Progenitor cell of endocrine pancreas (in vitro differentiated cells): ENCODE measurements at regions not wholly inside any gene's neighbourhood (a gene's known extent, or its start where the extent isn't known, plus 50 kb on each side); places are given as distances from the start of the nearest gene placed in this dataset.
"Not testable (repeated sequence)": the region's sequence is repeated elsewhere in the genome, so short reads cannot be mapped to it uniquely, and the experiment has no call there.

Experiments
- DNase-seq: peaks from one replicate; pipeline ENCODE4 v3.0.0; 2021; ENCODE audit warnings: low spot score; ENCODE audit not compliant: unreplicated experiment
- H3K27ac Mint-ChIP-seq: 2 replicates; pipeline ENCODE4 v1.8.0; 2021; ENCODE audit warnings: mild to moderate bottlenecking, moderate library complexity, mixed read lengths
- H3K27me3 Mint-ChIP-seq: 2 replicates; pipeline ENCODE4 v1.8.0; 2021; ENCODE audit warnings: mixed read lengths
- H3K36me3 Mint-ChIP-seq: 2 replicates; pipeline ENCODE4 v1.8.0; 2022; ENCODE audit warnings: mixed read lengths; ENCODE audit not compliant: insufficient read depth
- H3K4me1 Mint-ChIP-seq: 2 replicates; pipeline ENCODE4 v1.8.0; 2021; ENCODE audit warnings: low read depth, mixed read lengths
- H3K4me3 Mint-ChIP-seq: 2 replicates; pipeline ENCODE4 v1.8.0; 2021; ENCODE audit warnings: low read depth, mild to moderate bottlenecking, moderate library complexity, mixed read lengths
- H3K9me3 Mint-ChIP-seq: 2 replicates; pipeline ENCODE4 v1.8.0; 2021; ENCODE audit warnings: low read depth, mixed read lengths
- TF ChIP-seq, protein P1 (sequence below): fragments of 200-600 bp; sonication (generic); IDR thresholded peaks from one replicate; pipeline ENCODE4 v1.5.0; 2021; ENCODE audit warnings: antibody characterized with exemption, mild to moderate bottlenecking; ENCODE audit not compliant: unreplicated experiment

DNA sequence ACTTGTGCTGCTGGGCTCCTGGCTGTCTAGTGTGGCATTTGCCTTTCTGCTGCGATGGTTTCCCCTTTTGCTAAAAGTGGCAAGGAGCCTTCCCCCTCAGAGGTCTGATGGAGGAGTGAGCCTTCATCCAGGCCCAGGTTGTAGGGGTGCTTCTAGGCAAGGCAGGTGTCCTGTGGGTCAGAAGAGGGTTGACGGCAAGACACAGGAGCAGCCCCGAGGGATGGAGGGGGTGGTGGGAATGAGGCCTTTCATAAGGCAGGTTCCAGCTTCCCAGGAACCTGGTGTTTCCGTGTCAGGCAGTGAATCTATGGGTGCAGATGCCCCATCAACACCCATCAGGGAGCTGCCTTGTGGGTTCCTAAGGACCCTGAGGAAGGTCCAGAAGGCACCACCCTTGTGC lies 63.0 kb upstream of the TAMM41 start:
- Mint-ChIP-seq H3K4me3 (no peak overlapping the region), H3K9me3 (no peaks in the 10 kb centered on the region), H3K27ac (no peak overlapping the region), H3K36me3 (no peaks in the 10 kb centered on the region), H3K4me1 (no peaks in the 10 kb centered on the region), H3K27me3 (peaks cover 21% of the 10 kb centered on the region)
- TF ChIP-seq, protein P1, sequence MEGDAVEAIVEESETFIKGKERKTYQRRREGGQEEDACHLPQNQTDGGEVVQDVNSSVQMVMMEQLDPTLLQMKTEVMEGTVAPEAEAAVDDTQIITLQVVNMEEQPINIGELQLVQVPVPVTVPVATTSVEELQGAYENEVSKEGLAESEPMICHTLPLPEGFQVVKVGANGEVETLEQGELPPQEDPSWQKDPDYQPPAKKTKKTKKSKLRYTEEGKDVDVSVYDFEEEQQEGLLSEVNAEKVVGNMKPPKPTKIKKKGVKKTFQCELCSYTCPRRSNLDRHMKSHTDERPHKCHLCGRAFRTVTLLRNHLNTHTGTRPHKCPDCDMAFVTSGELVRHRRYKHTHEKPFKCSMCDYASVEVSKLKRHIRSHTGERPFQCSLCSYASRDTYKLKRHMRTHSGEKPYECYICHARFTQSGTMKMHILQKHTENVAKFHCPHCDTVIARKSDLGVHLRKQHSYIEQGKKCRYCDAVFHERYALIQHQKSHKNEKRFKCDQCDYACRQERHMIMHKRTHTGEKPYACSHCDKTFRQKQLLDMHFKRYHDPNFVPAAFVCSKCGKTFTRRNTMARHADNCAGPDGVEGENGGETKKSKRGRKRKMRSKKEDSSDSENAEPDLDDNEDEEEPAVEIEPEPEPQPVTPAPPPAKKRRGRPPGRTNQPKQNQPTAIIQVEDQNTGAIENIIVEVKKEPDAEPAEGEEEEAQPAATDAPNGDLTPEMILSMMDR: no peak
- no peak for DNase-seq

DNA sequence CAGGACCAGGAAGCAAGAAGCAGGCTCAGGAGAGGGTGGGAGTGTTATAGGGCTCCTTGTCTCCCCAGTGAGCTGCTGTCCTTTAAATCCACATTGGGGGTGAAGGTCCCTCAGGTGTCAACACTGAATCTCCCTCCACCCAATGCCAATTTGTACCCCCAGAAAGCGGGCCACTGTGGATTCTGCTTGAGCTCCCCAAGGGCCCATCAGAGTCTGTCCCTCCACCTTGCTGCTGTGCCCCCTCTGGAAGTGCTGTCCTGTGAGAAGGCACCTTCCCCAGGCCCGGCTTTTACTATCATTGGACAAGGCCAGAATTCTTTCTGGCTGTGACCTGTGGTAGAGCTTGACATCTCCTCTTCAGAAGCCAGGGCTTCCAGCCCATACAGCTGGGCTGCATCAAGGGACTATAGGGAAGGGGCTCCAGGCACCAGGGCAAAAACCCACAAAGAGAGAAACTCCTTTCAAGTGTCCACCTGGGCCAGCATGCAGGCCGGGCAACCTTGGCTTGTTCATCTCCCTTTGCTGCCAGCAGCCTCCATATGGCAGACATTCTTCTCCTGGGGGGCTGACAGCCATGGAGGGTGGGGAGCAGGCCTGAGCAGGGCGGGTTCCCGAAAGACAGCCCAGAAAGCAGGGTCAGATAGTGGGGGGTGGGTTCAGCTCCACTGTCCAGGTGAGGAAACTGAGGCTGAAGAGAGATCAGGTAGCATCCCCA lies 63.7 kb upstream of the TAMM41 start:
- peaks cover 21% of the 10 kb centered on the region for H3K27me3 Mint-ChIP-seq
- not testable (repeated sequence) for H3K9me3 Mint-ChIP-seq, H3K4me1 Mint-ChIP-seq, H3K4me3 Mint-ChIP-seq, H3K36me3 Mint-ChIP-seq, DNase-seq, H3K27ac Mint-ChIP-seq

DNA sequence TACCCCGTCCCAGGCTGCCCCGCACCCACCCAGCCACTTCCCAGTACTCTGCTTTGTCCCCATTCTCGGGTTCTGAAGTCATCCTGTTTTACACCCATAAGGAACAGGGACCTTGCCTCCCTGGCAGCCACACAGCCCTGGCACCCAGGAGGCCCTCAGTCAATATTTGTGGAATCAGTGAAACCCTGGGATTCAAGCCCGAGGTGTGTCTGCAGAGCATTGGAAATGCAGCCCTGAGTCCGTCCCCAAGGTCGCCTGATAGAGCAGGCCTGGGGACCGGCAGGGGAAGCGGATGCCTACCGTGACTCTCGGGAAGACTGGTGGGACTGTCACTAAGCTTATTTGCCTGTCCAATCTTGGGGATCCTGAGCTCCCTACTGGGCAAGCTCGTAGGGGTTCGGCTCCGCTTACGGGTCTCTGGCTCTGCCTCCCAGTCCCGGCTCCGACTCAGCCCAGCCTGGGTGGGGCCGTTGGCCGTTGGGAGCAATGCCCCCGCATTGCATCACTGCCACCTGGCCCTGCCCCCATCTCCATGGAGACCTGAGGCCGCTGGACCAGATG lies 64.4 kb upstream of the TAMM41 start:
- H3K36me3 Mint-ChIP-seq: no peaks in the 10 kb centered on the region
- no peaks in the 10 kb centered on the region for H3K4me1 Mint-ChIP-seq
- DNase-seq: no peak
- no peak overlapping the region for H3K27ac Mint-ChIP-seq
- no peak overlapping the region for H3K4me3 Mint-ChIP-seq
- no peaks in the 10 kb centered on the region for H3K9me3 Mint-ChIP-seq
- TF ChIP-seq, protein P1: no peak
- peaks cover 21% of the 10 kb centered on the region for H3K27me3 Mint-ChIP-seq

DNA sequence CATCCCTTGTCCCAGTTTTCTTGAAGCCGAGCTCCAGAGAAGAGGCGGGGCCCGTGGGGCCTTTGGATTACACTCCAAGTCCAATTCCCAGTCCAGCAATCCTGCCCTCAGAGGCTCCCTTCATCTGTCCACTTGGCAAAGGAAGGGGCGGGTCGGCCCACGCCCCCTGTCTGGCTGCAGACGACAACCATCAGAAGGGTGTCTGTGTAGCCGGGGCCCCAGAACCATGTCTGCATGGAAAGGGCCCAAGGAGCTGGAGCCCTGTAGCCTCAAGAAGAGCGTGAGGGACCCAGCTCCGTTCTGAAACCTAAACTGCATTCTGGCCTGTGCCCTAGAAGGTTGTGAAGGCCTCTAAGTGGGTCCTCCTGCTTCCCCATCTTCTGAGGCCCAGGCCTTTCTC lies 65.2 kb upstream of the TAMM41 start:
- H3K4me1 Mint-ChIP-seq, DNase-seq: not testable (repeated sequence)

DNA sequence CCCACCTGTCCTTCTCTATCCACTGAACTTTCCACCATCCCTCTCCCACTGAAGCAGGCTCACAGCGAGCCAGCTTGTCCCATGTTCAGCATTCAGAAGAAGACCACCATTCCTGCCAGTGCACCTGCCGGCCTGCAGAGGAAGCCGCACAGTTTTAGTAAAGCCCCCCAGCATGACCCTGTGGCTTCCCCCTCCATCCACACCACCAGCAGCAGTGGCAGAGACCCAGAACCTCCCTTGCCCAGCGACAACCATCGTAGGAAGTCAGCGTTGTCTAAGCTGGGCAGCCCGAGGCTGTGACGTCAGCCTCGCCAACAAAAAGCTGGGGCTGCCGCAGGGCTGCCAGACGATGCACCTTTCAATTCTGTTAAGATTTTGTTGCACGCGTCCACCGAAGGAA lies 66.6 kb upstream of the TAMM41 start:
- Mint-ChIP-seq H3K4me3 (no peak overlapping the region), H3K27ac (no peak overlapping the region), H3K9me3 (no peaks in the 10 kb centered on the region), H3K4me1 (no peaks in the 10 kb centered on the region), H3K36me3 (no peaks in the 10 kb centered on the region), H3K27me3 (peaks cover 15% of the 10 kb centered on the region)
- TF ChIP-seq, protein P1: no peak
- DNase-seq: no peak

More for the DNA sequence above, 65.2 kb upstream of the TAMM41 start:
- not testable (repeated sequence) for H3K36me3 Mint-ChIP-seq, H3K27ac Mint-ChIP-seq, H3K9me3 Mint-ChIP-seq, H3K4me3 Mint-ChIP-seq
- H3K27me3 Mint-ChIP-seq: peaks cover 21% of the 10 kb centered on the region

DNA sequence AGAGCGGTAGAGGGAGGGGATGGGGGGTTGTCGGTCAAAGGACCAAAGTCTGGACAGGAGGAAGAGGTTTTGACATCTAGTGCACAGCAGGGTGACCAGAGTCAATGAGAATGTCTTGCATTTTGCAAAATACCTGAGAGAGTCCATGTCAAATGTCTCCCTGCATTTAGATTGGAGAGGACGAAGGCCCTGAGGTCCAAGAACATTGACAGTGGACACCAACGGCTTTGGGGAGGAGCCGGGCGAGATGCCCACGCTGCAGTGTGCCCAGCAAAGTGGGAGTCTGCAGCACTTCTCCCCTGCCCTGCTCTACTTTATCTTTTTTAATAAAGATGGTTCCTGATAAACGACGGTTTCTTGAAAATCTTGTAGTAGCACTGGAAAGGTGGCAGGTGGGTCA lies 67.4 kb upstream of the TAMM41 start:
- Mint-ChIP-seq H3K4me1 (no peaks in the 10 kb centered on the region), H3K9me3 (peaks cover 3% of the 10 kb centered on the region), H3K27me3 (peaks cover 15% of the 10 kb centered on the region), H3K27ac (no peak overlapping the region), H3K36me3 (no peaks in the 10 kb centered on the region), H3K4me3 (no peak overlapping the region)
- no peak for DNase-seq
- TF ChIP-seq, protein P1: no peak
